PC-3 (cell line): ENCODE measurements at regions not wholly inside any gene's neighbourhood (a gene's known extent, or its start where the extent isn't known, plus 50 kb on each side); places are given as distances from the start of the nearest gene placed in this dataset.

ENCODE experiments used
- ATAC-seq: fragments of 200-7000 bp; cut with Tn5 transposase; 2 replicates; pipeline ENCODE4 v1.9.1; 2020; ENCODE audit warnings: mild to moderate bottlenecking, moderate library complexity
- BruUV-seq: library from RNA; stranded (reverse); fragments of 400-500 nt; replicated peaks from 2 replicates; lab custom pipeline; 2021; lab: Mats Ljungman, UMichigan
- CTCF ChIA-PET: fragments of 300-600 bp; sonication (Branson Sonifier 250); formaldehyde crosslinking; loops from one replicate; lab custom pipeline; 2022; ENCODE audit warnings: antibody characterized with exemption; lab: Charles Lee
- POLR2A ChIA-PET: fragments of 300-600 bp; sonication (Branson Sonifier 250); formaldehyde crosslinking; loops from one replicate; lab custom pipeline; 2022; ENCODE audit warnings: antibody characterized with exemption; ENCODE audit not compliant: unreplicated experiment; lab: Charles Lee
- DNase-seq: peaks from one replicate; pipeline ENCODE4 v3.0.0-alpha.2; 2015
- H2AFZ ChIP-seq: fragments of 300-600 bp; sonication (generic); 2 replicates; pipeline ENCODE4 v1.6.0; 2016; ENCODE audit warnings: antibody characterized with exemption, low read length
- H3F3A ChIP-seq: fragments of 300-600 bp; sonication (generic); one replicate; pipeline ENCODE4 v1.6.0; 2017; ENCODE audit warnings: antibody characterized with exemption, low read length, control low read depth, mild to moderate bottlenecking; ENCODE audit not compliant: unreplicated experiment
- H3K27ac ChIP-seq: fragments of 300-600 bp; sonication (generic); 2 replicates; pipeline ENCODE4 v1.5.1; 2016; ENCODE audit warnings: mild to moderate bottlenecking, low read length
- H3K27me3 ChIP-seq: fragments of 300-600 bp; sonication (generic); 2 replicates; pipeline ENCODE4 v1.6.1; 2016; ENCODE audit warnings: low read length, mixed read lengths
- H3K36me3 ChIP-seq: fragments of 300-600 bp; sonication (generic); 2 replicates; pipeline ENCODE4 v1.6.1; 2016; ENCODE audit warnings: low read depth, mixed run types, low read length, mixed read lengths
- H3K4me1 ChIP-seq: fragments of 300-600 bp; sonication (generic); 2 replicates; pipeline ENCODE4 v1.5.1; 2016; ENCODE audit warnings: low read length; ENCODE audit not compliant: insufficient read depth
- H3K4me2 ChIP-seq: fragments of 300-600 bp; sonication (generic); 2 replicates; pipeline ENCODE4 v1.6.0; 2016; ENCODE audit warnings: low read length
- H3K4me3 ChIP-seq: fragments of 300-600 bp; sonication (generic); 2 replicates; pipeline ENCODE4 v1.5.1; 2016; ENCODE audit warnings: mild to moderate bottlenecking, low read length, mixed read lengths
- H3K79me2 ChIP-seq: fragments of 300-600 bp; sonication (generic); 2 replicates; pipeline ENCODE4 v1.6.1; 2017; ENCODE audit warnings: low read length, mixed read lengths
- H3K9ac ChIP-seq: fragments of 300-600 bp; sonication (generic); 2 replicates; pipeline ENCODE4 v1.6.0; 2016; ENCODE audit warnings: mild to moderate bottlenecking, low read length
- H3K9me2 ChIP-seq: fragments of 300-600 bp; sonication (generic); replicated peaks from 2 replicates; pipeline ENCODE4 v1.6.1; 2016; ENCODE audit warnings: mixed run types, low read length, mixed read lengths
- H3K9me3 ChIP-seq: fragments of 300-600 bp; sonication (generic); 2 replicates; pipeline ENCODE4 v1.6.1; 2016; ENCODE audit warnings: low read length, mixed read lengths
- H4K20me1 ChIP-seq: fragments of 300-600 bp; sonication (generic); 2 replicates; pipeline ENCODE4 v1.6.1; 2016; ENCODE audit warnings: low read length, mixed read lengths
- CTCF ChIP-seq: fragments of 300-600 bp; sonication (generic); conservative IDR thresholded peaks from 2 replicates; pipeline ENCODE4 v1.5.1; 2017; ENCODE audit warnings: antibody characterized with exemption, low read depth, mild to moderate bottlenecking, low read length
- EZH2 ChIP-seq: fragments of 300-600 bp; sonication (generic); IDR thresholded peaks from one replicate; pipeline ENCODE4 v1.6.1; 2017; ENCODE audit warnings: antibody characterized with exemption, mild to moderate bottlenecking, low read length; ENCODE audit not compliant: unreplicated experiment
- EZH2phosphoT487 ChIP-seq: fragments of 300-600 bp; sonication (generic); IDR thresholded peaks from 2 replicates; pipeline ENCODE4 v1.6.1; 2018; ENCODE audit warnings: mild to moderate bottlenecking, antibody characterized with exemption, low read length, borderline replicate concordance
- intact Hi-C: fragments of 100-400 bp; cut with micrococcal nuclease; formaldehyde crosslinking; loops from 2 replicates; pipeline ENCODE4 v1.9.0; 2023

GRCh38 chr3:59601486-59601885, 551.7 kb upstream of the CFAP20DC start:
- CTCF ChIA-PET: no interaction called here
- POLR2A ChIA-PET: no interaction called here
- Histone ChIP-seq H3K79me2 (no peaks in the 10 kb centered on the region), H4K20me1 (no peaks in the 10 kb centered on the region), H2AFZ (no peak overlapping the region), H3F3A (no peaks in the 10 kb centered on the region), H3K9me2 (no peaks in the 10 kb centered on the region), H3K4me2 (no peak overlapping the region), H3K27ac (no peak overlapping the region), H3K9ac (no peak overlapping the region), H3K27me3 (no peaks in the 10 kb centered on the region), H3K36me3 (no peaks in the 10 kb centered on the region), H3K4me1 (no peaks in the 10 kb centered on the region), H3K4me3 (no peak overlapping the region), H3K9me3 (no peaks in the 10 kb centered on the region)
- intact Hi-C loops: no loop called here
- DNase-seq (no peak), ATAC-seq (no peak)
- BruUV-seq: no TSS peak
- TF ChIP-seq EZH2: no peak
- TF ChIP-seq EZH2phosphoT487: no peak
- TF ChIP-seq CTCF: no peak

- no peak for ATAC-seq
- intact Hi-C loops: no loop called here
- CTCF ChIA-PET: no interaction called here
- H3K27ac ChIP-seq: no peak overlapping the region
- no peaks in the 10 kb centered on the region for H3F3A ChIP-seq
- H4K20me1 ChIP-seq: no peaks in the 10 kb centered on the region
- POLR2A ChIA-PET: no interaction called here
- no peak overlapping the region for H3K4me2 ChIP-seq
- H3K4me1 ChIP-seq: no peaks in the 10 kb centered on the region
- H3K27me3 ChIP-seq: no peaks in the 10 kb centered on the region
- no peaks in the 10 kb centered on the region for H3K36me3 ChIP-seq
- DNase-seq: no peak
- H3K79me2 ChIP-seq: no peaks in the 10 kb centered on the region
- no peak overlapping the region for H3K9ac ChIP-seq
- H2AFZ ChIP-seq: no peak overlapping the region
- H3K9me2 ChIP-seq: no peaks in the 10 kb centered on the region
- TF ChIP-seq EZH2 (no peak), EZH2phosphoT487 (no peak), CTCF (no peak)
- H3K4me3 ChIP-seq: no peak overlapping the region
- H3K9me3 ChIP-seq: no peaks in the 10 kb centered on the region
- no TSS peak for BruUV-seq
Observed at GRCh38 chr3:59600631-59601030, 550.8 kb upstream of the CFAP20DC start.

- Histone ChIP-seq H3K27ac (no peak overlapping the region), H3K79me2 (no peaks in the 10 kb centered on the region), H3K27me3 (no peaks in the 10 kb centered on the region), H3F3A (no peaks in the 10 kb centered on the region), H3K9me2 (no peaks in the 10 kb centered on the region), H3K9me3 (no peaks in the 10 kb centered on the region), H2AFZ (no peak overlapping the region), H4K20me1 (no peaks in the 10 kb centered on the region), H3K9ac (no peak overlapping the region), H3K36me3 (no peaks in the 10 kb centered on the region), H3K4me3 (no peak overlapping the region), H3K4me2 (no peak overlapping the region), H3K4me1 (no peaks in the 10 kb centered on the region)
- TF ChIP-seq EZH2phosphoT487 (no peak), EZH2 (no peak), CTCF (no peak)
- ATAC-seq (no peak), DNase-seq (no peak)
- intact Hi-C loops: no loop called here
- CTCF ChIA-PET: no interaction called here
- BruUV-seq: no TSS peak
- POLR2A ChIA-PET: no interaction called here
Observed at GRCh38 chr3:59596741-59597140, 546.9 kb upstream of the CFAP20DC start.
